NOMO-1 treated with dmso at 0.1 percent for 144 hours (cell line): ENCODE measurements at regions not wholly inside any gene's neighbourhood (a gene's known extent, or its start where the extent isn't known, plus 50 kb on each side); places are given as distances from the start of the nearest gene placed in this dataset.

ENCODE experiments used
- DNase-seq: peaks from one replicate; lab custom pipeline; 2025; ENCODE audit not compliant: unreplicated experiment; lab: John Stamatoyannopoulos, UW

DNA sequence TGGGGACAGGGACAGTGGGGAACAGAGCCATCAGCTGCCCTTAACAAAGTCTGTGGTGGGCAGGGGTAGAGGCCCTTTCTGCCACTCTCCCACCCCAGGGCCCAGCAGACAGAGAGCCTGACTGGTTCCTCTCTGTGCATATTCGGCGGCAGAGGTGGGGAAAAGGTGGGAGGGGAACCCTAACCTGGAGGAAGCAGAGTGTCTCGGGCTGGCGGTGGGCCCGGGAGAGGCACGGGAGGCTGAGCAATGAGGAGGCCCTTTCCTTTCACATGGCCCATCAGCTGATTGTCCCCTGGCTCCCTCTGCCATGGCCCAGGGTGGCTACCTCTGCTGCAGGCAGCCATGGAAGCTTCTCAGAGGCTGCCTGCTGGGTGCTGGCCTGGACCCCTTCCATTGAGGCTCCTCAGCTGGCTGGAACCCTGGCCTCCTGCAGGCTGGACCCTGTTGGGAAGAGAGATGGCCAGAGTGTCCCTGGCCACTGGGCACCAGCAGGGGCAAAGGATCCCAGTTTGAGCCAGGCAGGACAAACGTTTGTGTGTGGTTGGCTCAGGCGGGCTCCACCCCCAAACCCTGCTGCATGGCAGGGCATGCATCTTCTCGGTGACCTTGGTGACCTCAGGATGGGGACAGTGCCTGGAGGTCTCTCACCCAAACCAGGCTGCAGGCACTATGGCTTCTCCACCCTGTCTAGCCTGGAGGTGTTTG lies 202.8 kb upstream of the ZNF536 start:
- DNase-seq, result no peak

DNA sequence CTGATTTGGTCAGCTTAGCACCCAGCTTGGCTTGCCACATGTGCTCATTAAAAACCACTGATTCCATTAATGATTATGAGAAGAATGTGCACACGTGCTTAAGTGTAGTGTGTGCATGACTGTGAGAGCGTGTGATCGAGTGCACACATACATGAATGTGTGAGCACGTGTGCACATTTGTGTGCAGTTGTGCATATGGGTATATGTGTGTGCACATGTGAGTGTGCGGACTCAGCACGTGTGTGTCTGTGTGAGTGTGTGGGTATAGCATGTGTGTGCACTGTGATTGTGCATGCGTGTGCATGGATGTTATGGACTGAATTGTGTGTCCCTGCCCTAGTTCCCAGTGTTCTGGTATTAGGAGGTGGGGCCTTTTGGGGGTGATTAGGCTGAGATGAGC lies 202.1 kb upstream of the ZNF536 start:
- DNase-seq, result no peak

GRCh38 chr19:30170495-30171137 lies 201.6 kb upstream of the ZNF536 start:
- no peak for DNase-seq

DNA sequence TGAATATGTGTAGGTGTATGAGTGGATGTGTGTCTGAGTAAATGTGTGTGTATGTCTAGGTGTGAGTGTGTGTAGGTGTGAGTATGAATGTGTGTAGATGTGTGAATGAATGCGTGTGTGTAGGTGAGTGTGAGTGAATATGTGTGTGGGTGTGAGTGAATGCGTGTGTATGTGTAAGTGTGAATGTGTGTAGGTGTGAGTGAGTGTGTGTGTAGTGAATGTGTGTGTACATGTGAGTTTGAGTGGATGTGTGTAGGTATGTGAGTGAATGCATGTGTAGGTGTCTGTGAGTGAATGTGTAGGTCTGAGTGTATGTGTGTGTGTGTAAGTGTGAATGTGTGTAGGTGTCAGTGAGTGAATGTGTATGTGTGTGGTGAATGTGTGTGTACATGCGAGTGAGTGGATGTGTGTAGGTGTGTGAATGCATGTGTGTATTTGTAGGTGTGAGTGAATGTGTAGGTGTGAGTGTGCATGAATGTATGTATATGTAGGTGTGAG lies 201.0 kb upstream of the ZNF536 start:
- no peak for DNase-seq

DNA sequence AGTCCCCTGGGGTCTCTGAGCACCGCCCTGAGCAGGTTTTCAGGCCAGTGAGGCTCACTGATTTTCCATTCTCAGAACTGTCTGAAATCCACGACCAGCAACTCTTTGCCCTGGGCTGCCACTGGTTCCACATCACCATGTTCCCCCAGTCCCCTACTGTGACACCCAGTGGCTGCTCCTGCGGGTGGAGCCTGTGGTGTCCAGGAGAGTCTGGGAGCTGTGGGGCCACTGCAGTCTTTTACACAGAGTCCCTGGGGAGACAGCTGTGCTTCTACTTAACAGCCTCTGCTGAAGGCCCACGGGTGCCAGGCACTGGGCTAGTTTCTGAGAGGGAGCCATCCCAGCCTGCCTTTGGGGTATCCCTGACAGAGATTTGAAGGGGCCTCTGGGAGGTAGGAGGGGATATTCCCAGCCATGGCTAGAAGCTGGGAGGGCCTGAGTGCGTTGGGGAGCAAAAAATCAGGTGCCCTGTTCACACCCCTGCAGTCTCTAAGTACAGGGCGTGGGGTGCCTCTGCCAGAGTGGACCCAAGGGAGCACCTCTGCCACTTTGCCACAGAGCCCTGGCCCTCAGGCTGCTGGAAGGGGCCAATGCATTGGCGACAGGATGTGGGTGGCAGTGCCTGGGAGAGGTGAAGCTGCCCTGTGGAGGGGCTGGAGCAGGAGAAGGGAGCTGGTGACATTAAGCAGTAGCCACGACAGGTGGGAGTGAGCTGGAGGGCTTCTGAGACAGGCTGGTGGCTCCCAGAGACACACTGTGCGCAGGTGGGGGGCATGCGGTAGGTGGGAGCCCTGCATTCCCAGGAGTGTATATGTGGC lies 200.2 kb upstream of the ZNF536 start:
- DNase-seq, result no peak

- DNase-seq, result no peak
Measured at GRCh38 chr19:30172613-30173242, 199.5 kb upstream of the ZNF536 start.

DNA sequence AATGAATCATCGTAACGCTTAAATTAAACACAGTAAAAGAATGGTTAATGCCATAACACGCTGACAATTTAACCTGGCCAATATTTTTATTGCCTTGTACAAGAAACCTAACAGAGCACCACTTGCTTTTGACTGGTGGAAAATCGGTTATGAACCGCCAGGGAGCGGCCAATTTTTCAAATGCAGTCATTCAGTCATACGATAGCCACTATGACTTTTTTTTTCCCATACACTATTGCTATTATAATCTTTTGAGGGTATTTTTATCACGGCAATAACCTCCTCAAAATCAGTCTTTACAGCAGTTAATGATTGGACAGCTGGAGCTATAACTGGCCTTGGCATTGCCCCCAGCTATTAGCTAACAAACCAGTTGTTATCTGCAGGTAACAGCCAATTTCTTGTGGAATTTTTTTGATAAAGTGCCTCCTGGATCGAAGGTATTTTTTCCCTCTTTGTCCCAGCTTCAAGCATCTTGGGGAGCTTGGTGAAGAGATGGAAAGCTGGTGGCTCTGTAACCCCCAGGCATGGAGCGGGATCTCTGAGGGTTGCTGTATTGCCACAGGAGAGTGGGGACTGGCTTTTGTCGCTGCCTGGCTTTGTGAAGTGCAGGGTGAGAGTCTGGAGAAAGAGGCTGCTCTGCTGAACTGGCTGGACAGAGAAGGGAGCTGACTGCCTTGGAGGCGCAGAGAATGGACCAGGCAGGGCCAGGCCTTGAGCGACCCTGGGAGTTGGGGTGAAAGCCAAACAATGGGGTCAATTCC lies 198.4 kb upstream of the ZNF536 start:
- no peak for DNase-seq

DNA sequence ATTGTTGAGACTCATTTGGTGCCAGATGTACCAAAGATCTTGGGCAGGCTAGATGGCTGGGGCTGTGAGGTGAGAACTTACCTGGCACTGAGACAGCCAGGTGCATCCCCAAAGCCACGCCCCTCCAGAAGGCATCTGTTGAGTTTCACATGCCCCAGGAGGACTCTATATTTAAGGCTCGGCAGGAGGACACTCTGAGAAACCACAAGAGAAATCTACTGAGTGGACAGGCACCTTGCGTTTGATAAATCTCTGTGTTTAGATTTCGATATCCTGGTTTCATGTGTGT lies 197.9 kb upstream of the ZNF536 start:
- no peak for DNase-seq

- DNase-seq, result no peak
Measured at GRCh38 chr19:30174791-30175190, 197.4 kb upstream of the ZNF536 start.

GRCh38 chr19:30175987-30176386 lies 196.2 kb upstream of the ZNF536 start:
- DNase-seq, result peak; percentile 17

DNA sequence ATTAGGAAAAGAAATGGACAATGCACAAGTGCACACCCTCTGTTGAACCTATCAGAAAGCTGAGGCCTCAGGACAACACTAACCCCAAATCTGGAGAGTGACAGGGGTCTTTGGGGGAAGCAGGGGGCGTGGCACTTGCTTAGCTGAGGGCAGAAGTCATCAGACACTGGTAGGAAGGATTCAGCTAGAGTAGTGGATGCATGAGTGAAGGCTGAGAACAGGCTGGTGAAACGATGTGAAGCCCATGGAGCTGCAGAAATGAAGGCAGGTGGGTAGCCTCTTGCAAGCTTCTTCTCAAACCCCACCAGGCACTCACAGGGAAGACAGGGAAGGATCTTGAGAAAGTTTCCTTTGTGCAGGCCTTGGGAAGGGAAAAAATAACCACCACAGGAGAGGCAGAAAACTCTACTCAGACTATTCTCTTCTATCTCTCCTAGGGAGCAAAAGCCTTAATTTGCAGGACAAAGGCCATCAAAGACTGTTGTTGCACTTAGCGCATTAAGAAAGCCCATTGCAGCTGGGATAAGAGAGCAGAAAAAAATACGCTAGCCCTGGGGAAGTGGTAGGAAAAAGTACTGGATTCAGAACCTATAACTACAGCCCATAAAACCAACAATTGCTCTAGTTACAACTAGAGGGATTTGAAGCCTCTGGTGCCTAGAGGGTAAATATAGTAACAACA lies 193.3 kb upstream of the ZNF536 start:
- no peak for DNase-seq

- no peak for DNase-seq
Measured at GRCh38 chr19:30180691-30181090, 191.5 kb upstream of the ZNF536 start.

- no peak for DNase-seq
Measured at GRCh38 chr19:30183807-30184490, 188.2 kb upstream of the ZNF536 start.

DNA sequence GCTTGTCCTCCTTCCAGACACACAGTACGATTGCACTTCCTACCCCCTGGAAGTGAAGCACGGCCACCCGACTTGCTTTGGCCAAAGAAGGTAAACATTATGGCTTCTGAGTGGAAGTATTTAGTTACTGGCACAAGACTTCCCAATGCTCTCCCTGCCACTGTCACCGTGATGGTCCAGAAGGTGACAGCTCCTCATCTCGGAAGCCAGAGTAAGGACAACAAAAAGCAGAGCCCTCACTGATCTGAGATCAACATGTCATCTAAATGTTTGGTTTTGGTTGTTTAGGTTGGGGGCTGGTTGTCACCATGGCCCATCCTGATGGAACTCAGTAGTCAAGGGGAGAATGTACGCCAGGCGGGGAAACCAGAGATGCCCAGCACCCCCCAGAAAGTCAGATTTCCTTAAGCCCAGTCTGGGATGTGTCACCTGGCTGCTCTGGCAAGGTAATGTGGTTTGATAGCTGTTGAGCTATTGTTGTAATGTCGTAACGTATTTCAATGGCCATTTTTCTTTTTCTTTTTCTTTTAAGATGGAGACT lies 170.1 kb upstream of the ZNF536 start:
- DNase-seq, result no peak

- DNase-seq, result no peak
Measured at GRCh38 chr19:30204721-30205120, 167.5 kb upstream of the ZNF536 start.

GRCh38 chr19:30206187-30206586 lies 166.0 kb upstream of the ZNF536 start:
- no peak for DNase-seq

DNA sequence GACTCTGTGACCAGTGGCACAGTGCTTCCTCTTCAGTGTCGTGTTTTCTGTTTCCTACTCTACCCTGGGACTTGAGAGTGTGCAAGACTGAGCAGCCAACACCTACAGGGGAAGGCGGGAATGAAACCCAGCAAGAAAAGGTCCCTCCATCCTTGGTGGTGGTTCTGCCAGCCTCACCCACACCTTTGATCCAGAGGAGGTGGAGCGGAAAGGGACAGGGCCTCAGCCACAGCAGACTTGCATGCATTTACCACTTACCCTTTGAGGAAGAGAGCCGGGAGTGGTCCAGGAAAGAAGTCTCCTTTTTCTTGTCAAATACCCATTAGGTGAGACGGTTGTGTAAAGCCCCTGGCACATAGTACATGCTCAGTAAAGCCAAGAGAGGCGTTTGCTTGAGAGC lies 164.8 kb upstream of the ZNF536 start:
- no peak for DNase-seq

DNA sequence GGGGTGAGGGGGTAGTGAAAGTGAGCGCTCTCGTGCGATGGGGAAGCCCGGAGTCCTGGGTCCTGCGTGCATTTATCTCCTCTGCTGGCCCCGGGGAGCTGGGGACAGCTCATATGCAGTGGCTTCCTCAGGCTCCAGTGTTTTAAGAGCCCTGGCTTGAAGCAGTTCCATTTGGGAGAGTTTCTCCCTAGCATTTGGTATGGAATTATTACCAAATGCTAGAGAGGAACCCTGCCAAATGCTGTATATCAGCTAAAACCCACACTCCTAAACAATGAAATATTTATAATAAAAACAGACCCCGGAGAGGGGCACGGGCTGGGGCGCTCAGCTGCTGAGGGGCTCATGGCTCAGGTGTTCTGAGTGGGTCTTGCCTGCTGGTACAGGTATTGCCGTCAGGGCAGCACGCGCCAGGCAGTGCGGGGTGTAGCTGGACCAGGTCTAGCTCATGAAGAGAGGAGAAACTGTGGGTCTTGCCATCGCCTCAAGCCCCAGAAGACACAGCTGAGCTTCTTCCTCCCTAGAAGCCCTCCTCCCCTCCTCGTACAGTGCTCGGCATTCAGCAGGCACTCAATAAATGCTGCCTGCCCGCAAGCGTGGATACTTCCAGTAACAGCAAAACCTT lies 163.6 kb upstream of the ZNF536 start:
- DNase-seq, result no peak
